ENCODE measurements at regions not wholly inside any gene's neighbourhood (a gene's known extent, or its start where the extent isn't known, plus 50 kb on each side); places are given as distances from the start of the nearest gene placed in this dataset.

DNA sequence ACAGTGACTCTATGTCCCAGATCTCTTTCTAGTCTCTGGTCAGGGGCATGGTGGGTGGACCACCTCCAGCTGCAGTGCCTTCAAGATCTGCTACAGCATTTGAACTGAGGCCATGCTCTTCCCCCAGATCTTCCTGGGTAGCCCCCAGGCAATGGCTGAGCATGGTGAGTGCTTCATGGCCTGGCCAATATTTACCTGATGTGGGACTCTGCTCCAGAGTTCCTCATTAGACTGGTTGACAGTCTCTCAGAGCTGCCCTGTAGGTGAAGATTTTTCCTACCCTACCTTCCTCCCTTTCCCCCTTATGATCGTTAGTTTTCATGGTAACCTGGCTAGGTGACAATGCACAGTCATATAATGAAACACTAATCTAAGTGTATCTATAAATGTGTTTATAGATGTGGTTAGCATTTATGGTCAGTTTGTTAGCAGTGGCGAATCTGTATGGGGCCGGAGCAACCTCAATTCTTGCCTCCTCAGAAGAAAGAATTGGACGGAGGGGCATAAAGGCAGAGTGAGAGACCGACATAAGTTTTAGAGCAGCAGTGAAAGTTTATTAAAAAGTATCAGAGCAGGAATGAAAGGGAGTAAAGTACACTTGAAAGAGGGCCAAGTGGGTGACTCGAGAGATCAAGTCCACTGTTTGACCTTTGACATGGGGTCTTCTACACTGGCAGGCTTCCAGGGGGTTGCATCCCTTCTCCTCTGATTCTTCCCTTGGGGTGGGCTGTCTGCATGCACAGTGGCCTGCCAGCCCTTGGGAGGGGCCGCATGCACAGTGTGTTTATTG lies 256.3 kb downstream of the CD83 start:
- no peak overlapping the region for H3K27ac ChIP-seq (ENCODE audit: extremely low read depth, low read depth, low read length)
- H3K9me3 ChIP-seq (ENCODE audit: control insufficient read depth, insufficient read depth, low read depth, low read length): no peaks in the 10 kb centered on the region
- H3K4me1 ChIP-seq (ENCODE audit: control insufficient read depth, insufficient read depth, low read length): no peaks in the 10 kb centered on the region
- POLR2A ChIA-PET: no interaction called here
- no peak overlapping the region for H3K4me3 ChIP-seq (ENCODE audit: low read depth, low read length)
- CTCF ChIA-PET: no interaction called here
- H3K36me3 ChIP-seq (ENCODE audit: control insufficient read depth in 2 of 2, insufficient read depth in 1 of 2, low read length in 2 of 2): no peaks in the 10 kb centered on the region
- TF ChIP-seq ZSCAN16 (tag by site-specific recombination; IDR thresholded peaks at IDR 0.05): no peak

DNA sequence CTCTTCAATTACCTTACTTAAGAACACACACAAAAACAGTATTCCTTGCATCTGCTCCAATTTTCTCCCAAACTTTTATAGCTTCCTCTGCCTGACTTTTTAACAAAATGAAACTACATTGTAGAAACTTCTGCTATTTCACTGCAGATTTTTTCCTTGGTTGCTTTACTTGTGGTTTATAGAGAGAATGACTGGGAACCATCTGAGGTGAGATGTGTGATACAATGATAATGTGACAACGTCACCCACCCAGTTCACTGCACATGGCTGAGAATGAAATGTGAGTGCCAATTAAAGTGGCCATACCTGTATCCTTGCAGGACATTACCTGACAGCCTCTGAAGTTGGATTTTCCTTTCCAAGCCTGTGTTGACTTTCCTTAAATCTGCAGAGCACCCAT lies 258.4 kb downstream of the CD83 start:
- no peaks in the 10 kb centered on the region for H3K4me1 ChIP-seq (ENCODE audit: control insufficient read depth, insufficient read depth, low read length)
- ChIA-PET CTCF (interaction anchor here (0.6 to 0.7 kb wide), 2 partner anchors 148 to 203 kb away, joined by 3 read pairs; no protein-coding TSS in a partner anchor), POLR2A (no interaction called here)
- no peak overlapping the region for H3K4me3 ChIP-seq (ENCODE audit: low read depth, low read length)
- H3K36me3 ChIP-seq (ENCODE audit: control insufficient read depth in 2 of 2, insufficient read depth in 1 of 2, low read length in 2 of 2): no peaks in the 10 kb centered on the region
- no peak overlapping the region for H3K27ac ChIP-seq (ENCODE audit: extremely low read depth, low read depth, low read length)
- TF ChIP-seq, protein P1, sequence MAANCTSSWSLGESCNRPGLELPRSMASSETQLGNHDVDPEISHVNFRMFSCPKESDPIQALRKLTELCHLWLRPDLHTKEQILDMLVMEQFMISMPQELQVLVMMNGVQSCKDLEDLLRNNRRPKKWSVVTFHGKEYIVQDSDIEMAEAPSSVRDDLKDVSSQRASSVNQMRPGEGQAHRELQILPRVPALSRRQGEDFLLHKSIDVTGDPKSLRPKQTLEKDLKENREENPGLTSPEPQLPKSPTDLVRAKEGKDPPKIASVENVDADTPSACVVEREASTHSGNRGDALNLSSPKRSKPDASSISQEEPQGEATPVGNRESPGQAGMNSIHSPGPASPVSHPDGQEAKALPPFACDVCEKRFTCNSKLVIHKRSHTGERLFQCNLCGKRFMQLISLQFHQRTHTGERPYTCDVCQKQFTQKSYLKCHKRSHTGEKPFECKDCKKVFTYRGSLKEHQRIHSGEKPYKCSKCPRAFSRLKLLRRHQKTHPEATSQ (tag by site-specific recombination; IDR thresholded peaks at IDR 0.05): no peak
- no peak for TF ChIP-seq ZNF10 (tag by site-specific recombination; IDR thresholded peaks at IDR 0.05)
- TF ChIP-seq SP7 (tag by site-specific recombination; IDR thresholded peaks at IDR 0.05): no peak
- TF ChIP-seq ZNF341 (tag by site-specific recombination; IDR thresholded peaks at IDR 0.05; ENCODE audit: low read depth): no peak
- no peak for TF ChIP-seq ZNF391 (tag by site-specific recombination; IDR thresholded peaks at IDR 0.05; ENCODE audit: borderline replicate concordance, low read depth)
- no peak for TF ChIP-seq SALL2 (tag by site-specific recombination; IDR thresholded peaks at IDR 0.05; ENCODE audit: borderline replicate concordance)
- no peak for TF ChIP-seq KLF8 (tag by site-specific recombination; IDR thresholded peaks at IDR 0.05)
- TF ChIP-seq KLF16 (tag by site-specific recombination; IDR thresholded peaks at IDR 0.05): no peak
- TF ChIP-seq ZNF423 (tag by site-specific recombination; IDR thresholded peaks at IDR 0.05): no peak
- no peak for TF ChIP-seq ZNF155 (tag by site-specific recombination; IDR thresholded peaks at IDR 0.05)
- TF ChIP-seq, protein P2, sequence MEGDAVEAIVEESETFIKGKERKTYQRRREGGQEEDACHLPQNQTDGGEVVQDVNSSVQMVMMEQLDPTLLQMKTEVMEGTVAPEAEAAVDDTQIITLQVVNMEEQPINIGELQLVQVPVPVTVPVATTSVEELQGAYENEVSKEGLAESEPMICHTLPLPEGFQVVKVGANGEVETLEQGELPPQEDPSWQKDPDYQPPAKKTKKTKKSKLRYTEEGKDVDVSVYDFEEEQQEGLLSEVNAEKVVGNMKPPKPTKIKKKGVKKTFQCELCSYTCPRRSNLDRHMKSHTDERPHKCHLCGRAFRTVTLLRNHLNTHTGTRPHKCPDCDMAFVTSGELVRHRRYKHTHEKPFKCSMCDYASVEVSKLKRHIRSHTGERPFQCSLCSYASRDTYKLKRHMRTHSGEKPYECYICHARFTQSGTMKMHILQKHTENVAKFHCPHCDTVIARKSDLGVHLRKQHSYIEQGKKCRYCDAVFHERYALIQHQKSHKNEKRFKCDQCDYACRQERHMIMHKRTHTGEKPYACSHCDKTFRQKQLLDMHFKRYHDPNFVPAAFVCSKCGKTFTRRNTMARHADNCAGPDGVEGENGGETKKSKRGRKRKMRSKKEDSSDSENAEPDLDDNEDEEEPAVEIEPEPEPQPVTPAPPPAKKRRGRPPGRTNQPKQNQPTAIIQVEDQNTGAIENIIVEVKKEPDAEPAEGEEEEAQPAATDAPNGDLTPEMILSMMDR (tag by site-specific recombination; IDR thresholded peaks at IDR 0.05): no peak
- TF ChIP-seq ZNF426 (tag by site-specific recombination; IDR thresholded peaks at IDR 0.05): no peak
- TF ChIP-seq, protein P3, sequence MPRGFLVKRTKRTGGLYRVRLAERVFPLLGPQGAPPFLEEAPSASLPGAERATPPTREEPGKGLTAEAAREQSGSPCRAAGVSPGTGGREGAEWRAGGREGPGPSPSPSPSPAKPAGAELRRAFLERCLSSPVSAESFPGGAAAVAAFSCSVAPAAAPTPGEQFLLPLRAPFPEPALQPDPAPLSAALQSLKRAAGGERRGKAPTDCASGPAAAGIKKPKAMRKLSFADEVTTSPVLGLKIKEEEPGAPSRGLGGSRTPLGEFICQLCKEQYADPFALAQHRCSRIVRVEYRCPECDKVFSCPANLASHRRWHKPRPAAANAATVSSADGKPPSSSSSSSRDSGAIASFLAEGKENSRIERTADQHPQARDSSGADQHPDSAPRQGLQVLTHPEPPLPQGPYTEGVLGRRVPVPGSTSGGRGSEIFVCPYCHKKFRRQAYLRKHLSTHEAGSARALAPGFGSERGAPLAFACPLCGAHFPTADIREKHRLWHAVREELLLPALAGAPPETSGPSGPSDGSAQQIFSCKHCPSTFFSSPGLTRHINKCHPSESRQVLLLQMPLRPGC (tag by site-specific recombination; IDR thresholded peaks at IDR 0.05): no peak
- no peak for TF ChIP-seq ZNF132 (tag by site-specific recombination; IDR thresholded peaks at IDR 0.05; ENCODE audit: borderline replicate concordance)
- no peak for TF ChIP-seq ZNF600 (tag by site-specific recombination; IDR thresholded peaks at IDR 0.05)
- TF ChIP-seq BCL11B (tag by site-specific recombination; IDR thresholded peaks at IDR 0.05; ENCODE audit: low read depth): no peak
- TF ChIP-seq ZNF24 (tag by site-specific recombination; IDR thresholded peaks at IDR 0.05): no peak
- TF ChIP-seq, protein P4, sequence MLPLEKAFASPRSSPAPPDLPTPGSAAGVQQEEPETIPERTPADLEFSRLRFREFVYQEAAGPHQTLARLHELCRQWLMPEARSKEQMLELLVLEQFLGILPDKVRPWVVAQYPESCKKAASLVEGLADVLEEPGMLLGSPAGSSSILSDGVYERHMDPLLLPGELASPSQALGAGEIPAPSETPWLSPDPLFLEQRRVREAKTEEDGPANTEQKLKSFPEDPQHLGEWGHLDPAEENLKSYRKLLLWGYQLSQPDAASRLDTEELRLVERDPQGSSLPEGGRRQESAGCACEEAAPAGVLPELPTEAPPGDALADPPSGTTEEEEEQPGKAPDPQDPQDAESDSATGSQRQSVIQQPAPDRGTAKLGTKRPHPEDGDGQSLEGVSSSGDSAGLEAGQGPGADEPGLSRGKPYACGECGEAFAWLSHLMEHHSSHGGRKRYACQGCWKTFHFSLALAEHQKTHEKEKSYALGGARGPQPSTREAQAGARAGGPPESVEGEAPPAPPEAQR (tag by site-specific recombination; IDR thresholded peaks at IDR 0.05): no peak
- H3K9me3 ChIP-seq (ENCODE audit: control insufficient read depth, insufficient read depth, low read depth, low read length): no peaks in the 10 kb centered on the region
